SK-N-SH (cell line): ENCODE measurements at regions not wholly inside any gene's neighbourhood (a gene's known extent, or its start where the extent isn't known, plus 50 kb on each side); places are given as distances from the start of the nearest gene placed in this dataset.

Experiments
- CTCF ChIA-PET: fragments of 300-600, 350-600 bp; formaldehyde crosslinking; extraction: SDS; loops from one replicate; lab custom pipeline; 2021; lab: Yijun Ruan, JAX
- POLR2A ChIA-PET: fragments of 350-600 bp; sonication (Branson Sonifier 250); formaldehyde crosslinking; extraction: SDS; loops from one replicate; lab custom pipeline; 2020; ENCODE audit warnings: antibody characterized with exemption, inconsistent platforms; lab: Yijun Ruan, JAX
- DNase-seq: peaks from one replicate; pipeline ENCODE4 v3.0.0; 2012
- H2AFZ ChIP-seq: fragments of 200-600 bp; sonication (generic); 2 replicates; pipeline ENCODE4 v1.8.1; 2016; ENCODE audit warnings: antibody characterized with exemption, mild to moderate bottlenecking, low read depth
- H3F3A ChIP-seq: fragments of 200-600 bp; sonication (generic); replicated peaks from 2 replicates; pipeline ENCODE3; 2016; ENCODE audit warnings: antibody characterized with exemption, mild to moderate bottlenecking; ENCODE audit not compliant: insufficient read depth
- H3K27ac ChIP-seq, 2 experiments: fragments of 200-500 bp in 1 of 2; fragments of 200-600 bp in 1 of 2; sonication (Bioruptor generic) in 1 of 2; sonication (generic), shearing (Covaris generic) in 1 of 2; 2 replicates each; pipeline versions ENCODE4 v1.5.1 to v1.6.1; 2014 to 2016; ENCODE audit warnings: low read depth in 2 of 2, inconsistent platforms in 1 of 2, low read length in 1 of 2, mild to moderate bottlenecking in 1 of 2, mixed read lengths in 1 of 2
- H3K27me3 ChIP-seq: fragments of 200-600 bp; sonication (generic), shearing (Covaris generic); 2 replicates; pipeline ENCODE4 v1.6.1; 2016; ENCODE audit warnings: mixed run types; ENCODE audit not compliant: insufficient read depth
- H3K36me3 ChIP-seq, 2 experiments: fragments of 200-500 bp in 1 of 2; fragments of 200-600 bp in 1 of 2; sonication (Bioruptor generic) in 1 of 2; sonication (generic) in 1 of 2; replicated peaks in 1 of 2; 2 replicates each; pipeline versions ENCODE3 to v1.5.1; 2014 to 2016; ENCODE audit warnings: low read length in 1 of 2, mild to moderate bottlenecking in 1 of 2; ENCODE audit not compliant: insufficient read depth in 2 of 2, control insufficient read depth in 1 of 2
- H3K4me1 ChIP-seq, 2 experiments: fragments of 200-500 bp in 1 of 2; fragments of 200-600 bp in 1 of 2; sonication (Bioruptor generic) in 1 of 2; sonication (generic), shearing (Covaris generic) in 1 of 2; 2 replicates each; pipeline versions ENCODE4 v1.5.1 to v1.6.1; 2014 to 2016; ENCODE audit warnings: low read depth in 1 of 2, low read length in 1 of 2, mixed run types in 1 of 2; ENCODE audit not compliant: insufficient read depth in 2 of 2, control insufficient read depth in 1 of 2
- H3K4me2 ChIP-seq: fragments of 200-600 bp; sonication (generic), shearing (Covaris generic); 2 replicates; pipeline ENCODE4 v1.6.1; 2017; ENCODE audit warnings: mixed run types
- H3K4me3 ChIP-seq, 2 experiments: fragments of 200-500 bp in 1 of 2; fragments of 200-600 bp in 1 of 2; sonication (Bioruptor generic) in 1 of 2; sonication (generic), shearing (Covaris generic) in 1 of 2; 2 replicates each; pipeline versions ENCODE4 v1.5.1 to v1.8.1; 2014 to 2016; ENCODE audit warnings: low read depth in 2 of 2, inconsistent platforms in 1 of 2, low read length in 1 of 2, mild to moderate bottlenecking in 1 of 2, mixed read lengths in 1 of 2, moderate library complexity in 1 of 2
- H3K79me2 ChIP-seq: fragments of 200-600 bp; sonication (generic); 2 replicates; pipeline ENCODE4 v1.8.1; 2017; ENCODE audit warnings: mild to moderate bottlenecking; ENCODE audit not compliant: insufficient read depth
- H3K9ac ChIP-seq: fragments of 200-600 bp; sonication (generic); 2 replicates; pipeline ENCODE4 v1.6.1; 2017; ENCODE audit warnings: mixed run types
- H3K9me2 ChIP-seq: fragments of 200-600 bp; sonication (generic); 2 replicates; pipeline ENCODE4 v1.6.1; 2017; ENCODE audit warnings: mixed run types
- H3K9me3 ChIP-seq: fragments of 200-600 bp; sonication (generic); 2 replicates; pipeline ENCODE4 v1.6.1; 2017; ENCODE audit warnings: mixed run types, mild to moderate bottlenecking, moderate library complexity
- H4K20me1 ChIP-seq: fragments of 200-600 bp; sonication (generic); 2 replicates; pipeline ENCODE4 v1.6.1; 2017; ENCODE audit warnings: mild to moderate bottlenecking, mixed run types; ENCODE audit not compliant: insufficient read depth
- CTCF ChIP-seq: fragments of 200-600 bp; sonication (generic); IDR thresholded peaks from 2 replicates; pipeline ENCODE4 v1.6.1; 2017; ENCODE audit warnings: antibody characterized with exemption, mild to moderate bottlenecking, moderate library complexity
- ELF1 ChIP-seq: IDR thresholded peaks from 2 replicates; pipeline ENCODE4 v1.4.0; 2012
- EP300 ChIP-seq, 2 experiments: IDR thresholded peaks; 2 replicates each; pipeline versions ENCODE4 v1.4.0 to v1.6.1; 2012; ENCODE audit warnings: borderline replicate concordance in 1 of 2, low read depth in 1 of 2, low read length in 1 of 2
- EZH2phosphoT487 ChIP-seq: fragments of 200-600 bp; sonication (generic); IDR thresholded peaks from 2 replicates; pipeline ENCODE4 v1.6.1; 2017; ENCODE audit warnings: low read depth, mixed run types, mild to moderate bottlenecking, antibody characterized with exemption, moderate library complexity, borderline replicate concordance
- FOXJ3 ChIP-seq: sonication (generic); formaldehyde crosslinking; IDR thresholded peaks from 2 replicates; pipeline ENCODE4 v1.5.1; 2020; ENCODE audit warnings: mild to moderate bottlenecking, missing genetic modification reagents
- GABPA ChIP-seq: IDR thresholded peaks from 2 replicates; pipeline ENCODE4 v1.4.0; 2012; ENCODE audit warnings: low read depth, mild to moderate bottlenecking
- IRF3 ChIP-seq: fragments of 150-350 bp; IDR thresholded peaks from 2 replicates; pipeline ENCODE4 v1.6.1; 2016; ENCODE audit warnings: mild to moderate bottlenecking, low read depth, low read length
- NRF1 ChIP-seq: IDR thresholded peaks from 2 replicates; pipeline ENCODE4 v1.6.1; 2012; ENCODE audit warnings: low read depth, mild to moderate bottlenecking, low read length
- POLR2AphosphoS5 ChIP-seq: IDR thresholded peaks from 2 replicates; pipeline ENCODE4 v1.6.1; 2012; ENCODE audit warnings: low read depth, low read length
- RCOR1 ChIP-seq: fragments of 150-350 bp; IDR thresholded peaks from 2 replicates; pipeline ENCODE4 v1.6.1; 2017; ENCODE audit warnings: antibody characterized with exemption, low read length
- REST ChIP-seq: IDR thresholded peaks from 2 replicates; pipeline ENCODE4 v1.6.1; 2012; ENCODE audit warnings: mild to moderate bottlenecking, low read depth, low read length, moderate library complexity
- RXRA ChIP-seq: IDR thresholded peaks from 2 replicates; pipeline ENCODE4 v1.4.0; 2012; ENCODE audit warnings: low read depth, mild to moderate bottlenecking, borderline replicate concordance
- TEAD4 ChIP-seq: IDR thresholded peaks from 2 replicates; pipeline ENCODE4 v1.4.0; 2012; ENCODE audit warnings: mild to moderate bottlenecking, borderline replicate concordance; ENCODE audit not compliant: insufficient read depth
- USF1 ChIP-seq: IDR thresholded peaks from 2 replicates; pipeline ENCODE4 v1.4.0; 2012; ENCODE audit warnings: low read depth, borderline replicate concordance
- USF2 ChIP-seq: fragments of 150-350 bp; IDR thresholded peaks from 2 replicates; pipeline ENCODE4 v1.6.1; 2017; ENCODE audit warnings: antibody characterized with exemption, low read length, low read depth, borderline replicate concordance
- WGBS: methylation state at CpG from one replicate; pipeline ENCODE4 v1.1.6; 2017; ENCODE audit warnings: low lambda C conversion rate; 5-methylcytosine and 5-hydroxymethylcytosine counted together

- H3K4me1 ChIP-seq, result no peaks in the 10 kb centered on the region
- no peaks in the 10 kb centered on the region for H4K20me1 ChIP-seq
- 4% methylated on average over 1 of the region's 1 CpG for WGBS
- H3K79me2 ChIP-seq, result no peaks in the 10 kb centered on the region
- DNase-seq, result no peak
- POLR2A ChIA-PET, result no interaction called here
- no peaks in the 10 kb centered on the region for H3F3A ChIP-seq
- H3K9me2 ChIP-seq, result no peaks in the 10 kb centered on the region
- H2AFZ ChIP-seq, result no peak overlapping the region
- TF ChIP-seq USF2, result no peak
- TF ChIP-seq TEAD4, result no peak
- TF ChIP-seq FOXJ3 (CRISPR knock-in tag), result no peak
- TF ChIP-seq GABPA, result no peak
- no peak for TF ChIP-seq USF1
- TF ChIP-seq IRF3, result no peak
- H3K27ac ChIP-seq, result no peak overlapping the region
- H3K9ac ChIP-seq, result no peak overlapping the region
- no peaks in the 10 kb centered on the region for H3K9me3 ChIP-seq
- H3K36me3 ChIP-seq, result no peaks in the 10 kb centered on the region
- no peak overlapping the region for H3K4me3 ChIP-seq
- no peak overlapping the region for H3K4me2 ChIP-seq
- no peaks in the 10 kb centered on the region; the same call in 1 of the 2 replicates for H3K27me3 ChIP-seq
- CTCF ChIA-PET, result no interaction called here
Measured at GRCh38 chr5:37979559-37979958, 139.7 kb upstream of the GDNF start.

- no peak for DNase-seq
- H3K36me3 ChIP-seq, result no peaks in the 10 kb centered on the region
- ChIA-PET CTCF (no interaction called here), POLR2A (no interaction called here)
- no peak overlapping the region for H3K4me3 ChIP-seq
- H3F3A ChIP-seq, result no peaks in the 10 kb centered on the region
- H3K9ac ChIP-seq, result no peak overlapping the region
- H3K4me2 ChIP-seq, result no peak overlapping the region
- no peaks in the 10 kb centered on the region for H3K9me3 ChIP-seq
- H3K4me1 ChIP-seq, result no peaks in the 10 kb centered on the region
- H3K27ac ChIP-seq, result no peak overlapping the region
- H3K27me3 ChIP-seq, result no peaks in the 10 kb centered on the region; the same call in 1 of the 2 replicates
- no peaks in the 10 kb centered on the region for H3K79me2 ChIP-seq
- TF ChIP-seq EP300 (IDR thresholded peaks at IDR 0.05; ENCODE audit: borderline replicate concordance in 1 of 2, low read depth in 1 of 2, low read length in 1 of 2) (no peak), POLR2AphosphoS5 (no peak), IRF3 (no peak), ELF1 (no peak), FOXJ3 (CRISPR knock-in tag) (no peak), RCOR1 (no peak), RXRA (no peak), NRF1 (no peak), EZH2phosphoT487 (no peak), REST (no peak), CTCF (no peak)
- WGBS, result 4% methylated on average over 4 of the region's 4 CpGs
- no peak overlapping the region for H2AFZ ChIP-seq
- H3K9me2 ChIP-seq, result no peaks in the 10 kb centered on the region
- no peaks in the 10 kb centered on the region for H4K20me1 ChIP-seq
Measured at GRCh38 chr5:37975531-37975930, 135.7 kb upstream of the GDNF start.
